K562 (cell line): ENCODE measurements at regions not wholly inside any gene's neighbourhood (a gene's known extent, or its start where the extent isn't known, plus 50 kb on each side); places are given as distances from the start of the nearest gene placed in this dataset.
"Not testable (repeated sequence)": the region's sequence is repeated elsewhere in the genome, so short reads cannot be mapped to it uniquely, and the experiment has no call there.

Experiments used
- ATAC-seq: fragments of 200-7000 bp; cut with Tn5 transposase; 3 replicates; pipeline ENCODE4 v1.9.1; 2020; ENCODE audit warnings: moderate library complexity
- BruUV-seq: library from RNA; stranded (reverse); fragments of 400-500 nt; replicated peaks from 2 replicates; lab custom pipeline; 2021; lab: Mats Ljungman, UMichigan
- CTCF ChIA-PET: fragments of 300-600 bp; formaldehyde crosslinking; extraction: SDS; loops from one replicate; lab custom pipeline; 2021; ENCODE audit warnings: low intra/inter-chr PET ratio; lab: Yijun Ruan, JAX
- POLR2A ChIA-PET: fragments of 300-600, 350-650 bp; sonication (Branson Sonifier 250); formaldehyde crosslinking; extraction: SDS; loops from one replicate; lab custom pipeline; 2021; ENCODE audit warnings: antibody characterized with exemption, inconsistent platforms; lab: Yijun Ruan, JAX
- DNase-seq, 4 experiments: peaks; one replicate each; pipeline versions ENCODE4 v3.0.0 to v3.0.0-alpha.2; 2011 to 2018; ENCODE audit warnings: low spot score in 3 of 4, mixed read lengths in 3 of 4; ENCODE audit errors: extremely low read depth in 1 of 4
- FAIRE-seq: peaks from 2 replicates; lab custom pipeline; 2011; peaks lifted over from hg19 to GRCh38; lab: Jason Lieb, UNC
- H2AFZ ChIP-seq: 2 replicates; pipeline ENCODE4 v1.6.0; 2011; ENCODE audit warnings: low read depth, low read length, control low read depth, inconsistent platforms
- H3K27ac ChIP-seq: fragments of 200-600 bp; 3 replicates; pipeline ENCODE4 v1.8.0; 2011; ENCODE audit warnings: low read depth, mild to moderate bottlenecking, control low read depth, inconsistent platforms, low read length, moderate library complexity, mixed read lengths; ENCODE audit errors: extremely low read depth
- H3K27me3 ChIP-seq, 2 experiments: fragments of 300-600 bp in 1 of 2; 2 replicates in 1 of 2; 3 replicates in 1 of 2; pipeline versions ENCODE4 v1.6.0 to v1.8.0; 2011; ENCODE audit warnings: inconsistent platforms in 2 of 2, low read length in 2 of 2, mild to moderate bottlenecking in 1 of 2, mixed read lengths in 1 of 2, moderate library complexity in 1 of 2; ENCODE audit not compliant: control insufficient read depth in 2 of 2, insufficient read depth in 2 of 2
- H3K36me3 ChIP-seq: fragments of 300-600 bp; 3 replicates; pipeline ENCODE4 v1.8.0; 2011; ENCODE audit warnings: mild to moderate bottlenecking, low read length, inconsistent platforms; ENCODE audit not compliant: control insufficient read depth, insufficient read depth
- H3K4me1 ChIP-seq, 2 experiments: fragments of 200-600 bp in 1 of 2; replicated peaks in 1 of 2; 2 replicates in 1 of 2; 3 replicates in 1 of 2; pipeline versions ENCODE4 v1.5.1 to v1.8.0; 2011; ENCODE audit warnings: inconsistent platforms in 2 of 2, low read length in 2 of 2, mild to moderate bottlenecking in 1 of 2, mixed read lengths in 1 of 2, moderate library complexity in 1 of 2; ENCODE audit not compliant: control insufficient read depth in 2 of 2, insufficient read depth in 2 of 2
- H3K4me2 ChIP-seq: 2 replicates; pipeline ENCODE4 v1.6.1; 2011; ENCODE audit warnings: low read length, control low read depth, inconsistent platforms, mixed read lengths; ENCODE audit not compliant: insufficient read depth
- H3K4me3 ChIP-seq: fragments of 200-600 bp; sonication (generic), shearing (Covaris generic); 2 replicates; pipeline ENCODE4 v1.5.1; 2016; ENCODE audit warnings: control low read depth, inconsistent platforms
- H3K79me2 ChIP-seq: fragments of 200-600 bp; 3 replicates; pipeline ENCODE4 v1.8.0; 2011; ENCODE audit warnings: low read length, inconsistent platforms; ENCODE audit not compliant: control insufficient read depth, insufficient read depth
- H3K9ac ChIP-seq, 2 experiments: 2 replicates each; pipeline versions ENCODE4 v1.6.0 to v1.6.1; 2011; ENCODE audit warnings: low read depth in 2 of 2, low read length in 2 of 2, control low read depth in 1 of 2, inconsistent platforms in 1 of 2, mild to moderate bottlenecking in 1 of 2, mixed read lengths in 1 of 2; ENCODE audit not compliant: insufficient read depth in 1 of 2
- H3K9me1 ChIP-seq: one replicate; pipeline ENCODE4 v1.6.0; 2011; ENCODE audit warnings: inconsistent platforms, mild to moderate bottlenecking, low read length, moderate library complexity; ENCODE audit not compliant: control insufficient read depth, insufficient read depth
- H3K9me3 ChIP-seq: replicated peaks from 2 replicates; pipeline ENCODE4 v1.5.1; 2011; ENCODE audit warnings: low read depth, low read length, inconsistent platforms; ENCODE audit not compliant: control insufficient read depth, insufficient read depth
- H4K20me1 ChIP-seq: replicated peaks from 2 replicates; pipeline ENCODE4 v1.6.1; 2011; ENCODE audit warnings: low read length, inconsistent platforms, mixed read lengths; ENCODE audit not compliant: control insufficient read depth, insufficient read depth
- ARID1B ChIP-seq: fragments of 450-650 bp; IDR thresholded peaks from 2 replicates; pipeline ENCODE4 v1.6.1; 2016; ENCODE audit warnings: antibody characterized with exemption, mild to moderate bottlenecking, inconsistent platforms
- CXXC5 ChIP-seq: fragments of 250-450 bp; sonication (Bioruptor Pico); IDR thresholded peaks from 2 replicates; pipeline ENCODE4 v1.8.0; 2022; ENCODE audit warnings: inconsistent platforms, mild to moderate bottlenecking, moderate library complexity
- EHMT2 ChIP-seq: fragments of 450-650 bp; IDR thresholded peaks from 2 replicates; pipeline ENCODE4 v1.6.1; 2018; ENCODE audit warnings: antibody characterized with exemption
- GABPB1 ChIP-seq: sonication (generic); formaldehyde crosslinking; IDR thresholded peaks from 2 replicates; pipeline ENCODE4 v1.8.0; 2022; ENCODE audit warnings: mild to moderate bottlenecking, missing genetic modification reagents
- GTF2A2 ChIP-seq: IDR thresholded peaks from 2 replicates; pipeline ENCODE4 v1.6.1; 2016; ENCODE audit warnings: mild to moderate bottlenecking, missing genetic modification characterization, missing compliant biosample characterization
- GTF2E2 ChIP-seq: fragments of 200-800 bp; sonication (Bioruptor generic); IDR thresholded peaks from 2 replicates; pipeline ENCODE4 v1.6.1; 2016; ENCODE audit warnings: missing genetic modification characterization, missing compliant biosample characterization
- LCOR ChIP-seq: sonication (generic); formaldehyde crosslinking; IDR thresholded peaks from 2 replicates; pipeline ENCODE4 v1.8.0; 2022; ENCODE audit warnings: mild to moderate bottlenecking, missing genetic modification reagents
- MAZ ChIP-seq, 2 experiments: fragments of 450-650 bp in 1 of 2; sonication (generic) in 1 of 2; formaldehyde crosslinking; IDR thresholded peaks in 1 of 2; conservative IDR thresholded peaks in 1 of 2; 2 replicates each; pipeline versions ENCODE4 v1.4.0 to v1.5.0; 2020; ENCODE audit warnings: mild to moderate bottlenecking in 1 of 2, missing genetic modification reagents in 1 of 2
- MGA ChIP-seq: fragments of 450-650 bp; IDR thresholded peaks from 2 replicates; pipeline ENCODE4 v1.6.1; 2016; ENCODE audit warnings: mild to moderate bottlenecking, moderate library complexity
- NFRKB ChIP-seq: fragments of 450-650 bp; IDR thresholded peaks from 2 replicates; pipeline ENCODE4 v1.6.1; 2016; ENCODE audit warnings: low read depth
- ZFX ChIP-seq: sonication (generic); formaldehyde crosslinking; IDR thresholded peaks from 2 replicates; pipeline ENCODE4 v1.8.0; 2022; ENCODE audit warnings: mild to moderate bottlenecking, missing genetic modification reagents, moderate library complexity
- WGBS: fragments of 100-300 bp; shearing (Covaris generic); methylation state at CpG from one replicate; pipeline ENCODE4 v1.1.6; 2016; ENCODE audit warnings: low coverage, mixed read lengths; ENCODE audit not compliant: insufficient coverage; ENCODE audit errors: missing lambda C conversion rate; 5-methylcytosine and 5-hydroxymethylcytosine counted together
- in situ Hi-C: fragments of 300-500 bp; cut with MboI; formaldehyde crosslinking; loops from 4 replicates; pipeline ENCODE4 v1.15.0; 2018; ENCODE audit warnings: inconsistent platforms, mixed read lengths
- intact Hi-C: fragments of 100-400 bp; cut with micrococcal nuclease; formaldehyde crosslinking; loops from 2 replicates; pipeline ENCODE4 v1.14.2; 2022

GRCh38 chr7:113742946-113743431, 175.8 kb downstream of the PPP1R3A start:
- H3K4me2 ChIP-seq, result peak overlapping the region; percentile 33; the same call in 1 of the 2 replicates
- BruUV-seq, result TSS peak; percentile 86
- DNase-seq, result peak in 1 of 4 experiments; percentile 84
- H3K4me1 ChIP-seq, H4K20me1 ChIP-seq, H3K9me3 ChIP-seq, H3K27me3 ChIP-seq, H3K36me3 ChIP-seq, H3K79me2 ChIP-seq, FAIRE-seq, CTCF ChIA-PET, in situ Hi-C loops, H3K9me1 ChIP-seq, intact Hi-C loops, ATAC-seq: not testable (repeated sequence)
- under 1% methylated on average over 31 of the region's 34 CpGs for WGBS
- POLR2A ChIA-PET, result interaction anchor here (0.7 kb wide), 1 partner anchor 380 kb away, joined by 3 read pairs; no protein-coding TSS in a partner anchor
- peak overlapping the region; percentile 65; the same call in 2 of the 3 replicates for H3K27ac ChIP-seq
- H3K4me3 ChIP-seq, result peak overlapping the region; percentile 33
- H2AFZ ChIP-seq, result peak overlapping the region; percentile 79
- H3K9ac ChIP-seq, result peak overlapping the region; percentile 9 to 46
- TF ChIP-seq GABPB1 (peak; percentile 41; the same call in 1 of the 2 replicates), EHMT2 (0 out of 2 replicates have a peak, but pooled peaks have one; percentile 22), ARID1B (peak; percentile 29; the same call in 1 of the 2 replicates), LCOR (CRISPR knock-in tag) (peak; percentile 64; the same call in 1 of the 2 replicates), CXXC5 (peak; percentile 79), MGA (peak; percentile 66), GTF2E2 (tag) (peak; percentile 80; the same call in 1 of the 2 replicates), ZFX (CRISPR knock-in tag) (peak; percentile 43; the same call in 1 of the 2 replicates), GTF2A2 (tag) (0 out of 2 replicates have a peak, but pooled peaks have one; percentile 49), MAZ (CRISPR knock-in tag; conservative IDR thresholded peaks at IDR 0.05 in 1 of 2, IDR thresholded peaks at IDR 0.05 in 1 of 2) (peak; percentile 40 to 75; a peak in 2 of 4 replicates), NFRKB (peak; percentile 84; the same call in 1 of the 2 replicates)
